GM21381 (cell line): ENCODE measurements at regions not wholly inside any gene's neighbourhood (a gene's known extent, or its start where the extent isn't known, plus 50 kb on each side); places are given as distances from the start of the nearest gene placed in this dataset.
"Not testable (repeated sequence)": the region's sequence is repeated elsewhere in the genome, so short reads cannot be mapped to it uniquely, and the experiment has no call there.

Source experiments
- ATAC-seq: cut with Tn5 transposase; IDR thresholded peaks from one replicate; pipeline ENCODE4 v1.9.1; 2021; ENCODE audit warnings: mild to moderate bottlenecking, moderate library complexity; ENCODE audit not compliant: unreplicated experiment

DNA sequence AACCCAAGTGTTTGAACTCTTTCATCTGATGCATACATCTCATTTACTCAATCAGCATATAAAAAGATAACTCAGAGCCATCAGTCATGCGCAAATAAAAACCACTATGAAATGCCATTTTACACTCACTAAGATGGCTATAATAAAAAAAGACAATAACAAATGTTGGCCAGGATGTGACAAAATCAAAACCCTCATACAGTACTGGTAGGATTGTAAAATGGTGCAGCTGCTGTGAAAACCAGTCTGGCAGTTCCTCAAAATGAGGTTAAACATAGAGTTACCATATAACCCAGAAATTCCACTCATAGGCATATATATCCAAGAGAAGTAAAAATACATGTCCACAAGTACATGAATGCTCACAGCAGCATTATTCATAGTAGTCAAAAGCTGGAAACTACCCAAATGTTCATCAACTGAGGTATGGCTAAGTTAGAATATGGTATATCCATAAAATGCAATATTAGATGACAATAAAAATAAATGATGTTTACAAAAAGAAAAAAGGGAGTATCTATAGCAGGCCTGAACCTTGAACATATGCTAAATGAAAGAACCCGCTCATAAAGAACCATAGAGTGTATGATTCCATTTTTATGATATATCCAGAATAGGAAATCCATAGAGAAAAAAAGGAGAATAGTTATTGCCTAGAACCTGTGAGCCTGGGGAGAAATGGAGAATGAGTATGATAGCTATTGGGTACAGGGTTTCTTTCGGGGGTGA, 265.1 kb downstream of the SIPA1L2 start:
- ATAC-seq = no peak

DNA sequence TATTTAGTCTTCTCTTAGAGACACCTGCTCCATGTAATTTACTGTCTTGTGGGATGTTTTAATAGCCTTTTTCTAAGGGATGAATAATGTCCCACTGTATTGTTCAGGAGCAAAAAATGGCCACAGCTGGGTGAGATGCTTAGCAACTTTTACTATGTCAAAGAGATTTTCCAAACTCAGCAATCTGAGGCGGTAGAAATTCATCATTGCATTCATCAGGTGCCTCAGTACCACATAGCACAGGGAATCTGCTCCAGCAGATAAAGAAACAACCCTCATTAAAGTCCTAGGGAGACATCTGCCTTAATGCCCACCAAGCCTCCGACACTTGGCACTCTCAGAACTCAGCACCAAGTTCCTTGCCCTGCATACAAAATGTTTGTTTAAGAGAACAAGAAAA, 266.9 kb downstream of the SIPA1L2 start:
- ATAC-seq = no peak

DNA sequence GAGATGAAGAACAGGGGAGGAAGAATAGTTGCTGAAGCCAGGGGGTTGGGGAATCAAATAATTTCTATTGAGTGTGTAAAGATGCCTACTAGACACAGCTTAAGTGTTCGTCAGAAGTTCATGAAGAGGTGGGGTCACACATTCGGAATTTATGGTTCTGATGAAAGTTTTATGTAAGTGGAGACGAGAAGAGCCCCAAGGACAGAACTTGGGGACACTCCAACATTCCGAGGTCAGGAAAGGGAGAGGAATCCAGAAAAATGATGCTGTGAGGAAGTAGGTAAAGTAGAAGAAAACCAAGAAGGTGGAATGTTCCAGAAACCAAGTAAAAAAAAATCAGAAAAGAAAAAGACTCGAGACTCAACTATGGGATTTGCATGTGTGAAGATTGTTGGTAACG, 272.5 kb downstream of the SIPA1L2 start:
- no peak for ATAC-seq

DNA sequence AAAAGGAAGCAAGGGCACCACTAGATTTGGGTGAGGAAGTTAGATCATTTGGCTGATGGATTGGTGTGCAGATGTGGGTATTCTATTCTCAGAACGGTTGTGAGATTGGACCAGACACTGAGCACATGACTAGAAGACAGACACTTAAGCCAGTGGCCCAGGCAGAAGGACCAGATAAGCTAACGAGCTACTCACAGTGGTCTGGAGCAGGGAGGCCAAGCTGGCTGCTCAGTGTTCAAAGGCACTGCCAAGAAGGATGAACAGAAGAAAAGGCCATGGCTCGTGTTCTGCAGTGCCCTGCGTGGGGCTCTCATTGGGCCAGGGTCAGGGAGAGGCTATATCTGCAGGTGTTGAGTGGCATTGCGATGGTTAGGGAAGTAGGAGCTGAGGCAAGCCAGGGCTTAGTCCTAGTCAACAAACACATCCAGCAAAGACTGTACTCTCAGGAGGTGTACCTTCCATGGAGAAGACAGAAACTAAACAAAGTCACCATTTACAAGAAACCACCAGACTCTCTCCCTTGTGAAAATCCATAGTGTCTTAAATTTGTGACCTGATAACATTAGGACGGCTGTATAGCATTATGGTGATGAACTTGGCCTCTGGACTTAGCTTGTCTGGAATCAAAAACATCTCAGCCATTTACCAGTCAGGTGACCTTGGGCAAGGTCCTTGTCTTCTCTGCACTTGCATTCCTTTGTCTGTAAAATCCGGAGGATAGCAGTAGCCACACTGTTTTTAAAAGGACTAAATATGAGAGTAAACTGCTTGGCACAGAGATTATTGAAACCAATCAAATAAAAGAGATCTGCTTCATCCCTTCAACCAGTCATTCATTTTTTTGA, 274.5 kb downstream of the SIPA1L2 start:
- ATAC-seq = no peak

DNA sequence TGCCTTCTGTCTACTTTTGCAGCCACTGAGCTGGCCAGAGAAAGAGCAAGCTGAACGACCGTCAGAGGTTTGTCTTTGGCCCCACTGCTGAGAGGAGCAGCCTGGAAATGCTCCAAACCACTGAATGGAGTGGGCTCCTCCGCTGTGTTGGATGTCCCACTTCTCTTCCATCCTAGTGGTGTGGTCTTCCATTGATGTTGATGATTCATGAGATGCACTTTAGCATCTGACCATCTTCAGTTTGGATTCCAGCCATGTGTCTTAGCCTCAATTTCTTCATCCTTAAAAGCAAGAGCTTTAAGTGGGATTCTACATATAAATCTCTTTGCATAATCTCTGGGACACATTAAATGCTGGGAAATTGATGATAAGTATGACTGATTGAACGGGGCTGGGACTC, 276.9 kb downstream of the SIPA1L2 start:
- no peak for ATAC-seq

GRCh38 chr1:232352366-232352765, 277.6 kb downstream of the SIPA1L2 start:
- no peak for ATAC-seq

DNA sequence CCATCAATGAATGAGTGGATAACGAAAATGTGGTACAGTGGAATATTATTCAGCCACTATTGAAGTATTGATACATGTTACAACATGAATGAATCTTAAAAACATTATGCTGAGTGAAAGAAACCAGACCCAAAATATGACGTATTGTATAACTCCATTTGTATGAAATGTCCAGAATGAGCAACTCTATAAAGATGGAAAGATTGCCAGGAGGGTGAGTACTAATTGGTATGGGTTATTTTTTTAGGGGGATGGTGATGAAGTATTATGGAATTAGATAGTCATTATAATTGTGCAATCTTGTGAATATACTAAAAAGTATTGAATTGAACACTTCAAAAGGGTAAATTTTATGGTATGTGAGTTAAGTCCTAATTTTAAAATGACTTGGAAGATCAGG, 278.6 kb downstream of the SIPA1L2 start:
- ATAC-seq = no peak

DNA sequence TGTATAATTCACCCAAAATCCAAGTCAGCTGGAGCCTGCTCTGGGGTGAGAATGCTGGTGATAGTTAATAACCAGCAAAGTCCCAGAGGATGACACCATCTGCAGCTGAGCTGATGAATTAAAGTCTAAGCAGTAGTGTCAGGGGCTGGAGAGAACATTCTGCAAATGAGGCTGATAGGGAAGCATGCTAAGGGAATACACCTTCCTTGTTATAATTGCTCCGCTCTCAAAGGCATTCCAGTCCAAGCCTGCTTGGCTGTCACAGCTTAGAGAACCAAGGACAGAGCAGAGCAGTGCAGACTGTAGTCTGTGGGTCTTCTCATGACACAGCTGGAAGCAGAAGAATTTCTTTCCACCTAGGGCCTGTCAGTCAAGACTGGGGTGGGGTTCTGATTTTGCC, 283.1 kb downstream of the SIPA1L2 start:
- no peak for ATAC-seq

GRCh38 chr1:232344791-232345399, 285.0 kb downstream of the SIPA1L2 start:
- no peak for ATAC-seq

DNA sequence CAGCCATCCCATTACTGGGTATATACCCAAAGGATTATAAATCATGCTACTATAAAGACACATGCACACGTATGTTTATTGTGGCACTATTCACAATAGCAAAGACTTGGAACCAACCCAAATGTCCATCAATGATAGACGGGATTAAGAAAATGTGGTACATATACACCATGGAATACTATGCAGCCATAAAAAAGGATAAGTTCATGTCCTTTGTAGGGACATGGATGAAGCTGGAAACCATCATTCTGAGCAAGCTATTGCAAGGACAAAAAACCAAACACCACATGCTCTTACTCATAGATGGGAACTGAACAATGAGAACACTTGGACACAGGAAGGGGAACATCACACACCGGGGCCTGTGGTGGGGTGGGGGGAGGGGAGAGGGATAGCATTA, 285.7 kb downstream of the SIPA1L2 start:
- ATAC-seq = not testable (repeated sequence)

GRCh38 chr1:232340446-232340845, 289.5 kb downstream of the SIPA1L2 start:
- ATAC-seq = no peak

DNA sequence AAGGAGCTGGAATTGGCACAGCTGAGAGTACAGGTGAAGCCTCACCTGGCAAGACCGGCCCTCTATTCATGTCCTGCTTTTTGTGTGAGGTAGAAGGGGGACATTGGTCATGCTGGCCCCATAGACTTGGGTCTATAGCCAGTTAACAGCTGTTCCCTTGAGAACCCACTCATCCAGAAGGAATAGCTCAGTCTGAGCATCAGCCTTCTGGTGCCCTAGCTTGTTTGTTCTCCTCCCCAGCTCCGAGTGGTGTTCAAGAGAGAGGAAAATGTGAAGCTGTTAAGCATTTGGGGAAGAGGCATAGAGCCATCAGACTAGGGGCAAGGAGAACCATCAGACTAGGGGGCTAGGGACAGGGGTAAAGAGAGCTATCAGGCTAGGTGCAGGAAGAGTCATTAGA, 290.9 kb downstream of the SIPA1L2 start:
- no peak for ATAC-seq

DNA sequence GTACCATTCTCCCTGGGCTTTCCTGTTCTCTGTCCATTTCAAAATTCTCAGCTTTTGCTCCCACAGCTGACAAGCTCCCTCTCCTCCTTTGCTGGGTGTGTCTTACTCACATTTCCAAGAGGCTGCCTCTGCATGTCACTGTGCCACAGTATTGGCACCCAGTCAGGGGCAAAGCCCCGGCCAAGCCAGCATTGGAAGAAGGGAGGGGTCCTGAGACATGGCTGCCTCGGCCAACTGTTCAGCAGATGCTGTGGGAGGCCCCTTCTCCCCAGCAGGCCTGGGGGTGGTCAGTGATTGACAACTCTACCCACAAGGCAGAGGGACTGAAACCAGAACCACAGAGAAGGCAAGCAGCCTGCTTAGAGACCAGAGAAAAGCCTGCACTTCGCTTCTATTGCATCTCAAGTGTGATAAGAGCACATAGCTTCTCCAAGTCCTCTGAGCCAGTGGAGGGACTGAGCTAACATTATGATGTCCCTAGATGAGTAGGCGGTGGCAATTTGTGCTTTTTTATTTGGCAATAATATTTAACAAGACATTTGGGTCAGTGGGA, 294.1 kb downstream of the SIPA1L2 start:
- ATAC-seq = no peak

- ATAC-seq = no peak
Observed at GRCh38 chr1:232335261-232335660, 294.7 kb downstream of the SIPA1L2 start.

GRCh38 chr1:232334811-232335210, 295.1 kb downstream of the SIPA1L2 start:
- no peak for ATAC-seq

DNA sequence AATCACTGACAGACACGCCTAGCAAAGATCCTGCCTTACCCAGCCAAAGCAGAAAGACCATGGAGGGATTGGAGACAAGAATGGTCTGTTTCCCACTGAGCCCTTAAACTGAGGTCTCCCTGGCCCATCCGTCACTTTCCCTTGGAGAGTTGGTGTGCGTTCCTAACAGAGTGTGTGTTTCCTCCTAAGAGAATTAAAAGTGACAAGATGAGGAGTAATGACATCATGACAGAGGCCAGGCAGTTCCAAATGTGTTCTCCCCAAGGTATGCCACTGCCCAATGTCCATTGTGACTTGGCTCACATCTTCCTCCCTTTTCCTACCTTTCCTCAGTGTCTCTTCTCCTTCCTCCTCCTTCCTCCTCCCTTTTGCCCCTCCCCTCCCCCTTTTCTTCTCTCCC, 295.7 kb downstream of the SIPA1L2 start:
- ATAC-seq = no peak

GRCh38 chr1:232333419-232333767, 296.5 kb downstream of the SIPA1L2 start:
- ATAC-seq = no peak

GRCh38 chr1:232332710-232333418, 297.1 kb downstream of the SIPA1L2 start:
- ATAC-seq = not testable (repeated sequence)

DNA sequence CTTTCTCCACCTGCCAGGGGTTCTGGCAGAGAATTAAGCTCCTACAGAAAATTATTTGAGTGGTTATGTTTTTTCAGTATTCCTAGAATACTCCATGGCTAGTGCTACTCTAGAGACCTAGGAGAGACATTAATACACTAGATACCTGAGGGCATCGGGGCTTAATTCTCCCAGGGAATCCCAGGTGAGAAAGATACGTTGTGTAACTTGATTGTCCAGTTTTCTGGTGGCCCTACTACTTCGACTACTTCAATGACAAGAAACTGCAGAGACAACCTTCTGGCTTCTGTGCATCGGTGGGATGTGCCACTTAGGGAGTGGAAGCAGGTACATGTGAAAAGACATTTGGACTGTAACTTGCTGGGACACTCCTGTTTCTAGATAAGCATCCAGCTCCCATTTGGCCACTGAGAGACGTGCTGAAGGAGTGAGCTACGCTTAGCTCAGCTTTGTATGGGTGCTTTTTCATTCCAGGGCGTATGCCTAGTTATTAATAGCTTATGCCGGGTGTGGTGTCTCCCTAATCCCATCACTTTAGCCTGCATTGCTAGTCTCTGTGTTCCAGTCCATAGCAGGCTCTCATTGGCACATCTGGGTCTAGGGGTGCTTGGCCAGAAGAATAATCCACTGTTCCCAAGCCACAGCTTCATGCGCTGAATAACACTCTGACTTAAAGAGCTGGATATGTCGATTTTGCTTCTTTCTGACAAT, 300.7 kb downstream of the SIPA1L2 start:
- ATAC-seq = no peak

- ATAC-seq = no peak
Observed at GRCh38 chr1:232328486-232329102, 301.3 kb downstream of the SIPA1L2 start.
